Testis (tissue), 2 donors: ENCODE measurements at regions not wholly inside any gene's neighbourhood (a gene's known extent, or its start where the extent isn't known, plus 50 kb on each side); places are given as distances from the start of the nearest gene placed in this dataset.

ENCODE experiments used
- POLR2A ChIP-seq: fragments of 450-650 bp; IDR thresholded peaks from one replicate; pipeline ENCODE4 v1.6.1; 2017; ENCODE audit warnings: antibody characterized with exemption, mild to moderate bottlenecking, moderate library complexity
- TF ChIP-seq, protein P1 (sequence below), 3 experiments: fragments of 450-650 bp in 2 of 3; fragments of 200-600 bp in 1 of 3; sonication (generic) in 1 of 3; IDR thresholded peaks; one replicate each; pipeline ENCODE4 v1.5.1; 2016 to 2019; ENCODE audit warnings: antibody characterized with exemption in 3 of 3, mild to moderate bottlenecking in 2 of 3, moderate library complexity in 1 of 3

DNA sequence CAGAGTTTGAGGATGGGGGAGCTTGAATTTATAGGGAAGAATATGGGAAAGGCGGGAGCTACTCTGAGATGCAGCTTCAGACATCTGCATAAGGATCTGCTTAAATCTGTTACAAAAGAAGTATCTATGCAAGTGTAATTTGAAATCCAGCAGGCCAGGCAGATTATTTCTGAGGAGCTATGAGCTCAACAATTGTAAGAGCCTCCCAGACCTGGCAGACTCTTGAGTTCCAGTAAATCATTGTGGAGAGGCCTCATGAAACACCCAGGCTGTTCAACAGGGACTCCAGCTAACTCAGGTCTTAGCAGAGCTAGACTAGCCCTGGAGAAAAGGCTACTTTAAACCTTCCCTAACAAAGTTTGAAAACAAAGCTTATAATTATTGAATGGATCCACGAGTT, 647.5 kb upstream of the CHRM3 start:
- TF ChIP-seq, protein P1, sequence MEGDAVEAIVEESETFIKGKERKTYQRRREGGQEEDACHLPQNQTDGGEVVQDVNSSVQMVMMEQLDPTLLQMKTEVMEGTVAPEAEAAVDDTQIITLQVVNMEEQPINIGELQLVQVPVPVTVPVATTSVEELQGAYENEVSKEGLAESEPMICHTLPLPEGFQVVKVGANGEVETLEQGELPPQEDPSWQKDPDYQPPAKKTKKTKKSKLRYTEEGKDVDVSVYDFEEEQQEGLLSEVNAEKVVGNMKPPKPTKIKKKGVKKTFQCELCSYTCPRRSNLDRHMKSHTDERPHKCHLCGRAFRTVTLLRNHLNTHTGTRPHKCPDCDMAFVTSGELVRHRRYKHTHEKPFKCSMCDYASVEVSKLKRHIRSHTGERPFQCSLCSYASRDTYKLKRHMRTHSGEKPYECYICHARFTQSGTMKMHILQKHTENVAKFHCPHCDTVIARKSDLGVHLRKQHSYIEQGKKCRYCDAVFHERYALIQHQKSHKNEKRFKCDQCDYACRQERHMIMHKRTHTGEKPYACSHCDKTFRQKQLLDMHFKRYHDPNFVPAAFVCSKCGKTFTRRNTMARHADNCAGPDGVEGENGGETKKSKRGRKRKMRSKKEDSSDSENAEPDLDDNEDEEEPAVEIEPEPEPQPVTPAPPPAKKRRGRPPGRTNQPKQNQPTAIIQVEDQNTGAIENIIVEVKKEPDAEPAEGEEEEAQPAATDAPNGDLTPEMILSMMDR (IDR thresholded peaks at IDR 0.05): no peak
- no peak for TF ChIP-seq POLR2A
